Brain pericyte (primary cell): ENCODE measurements at regions not wholly inside any gene's neighbourhood (a gene's known extent, or its start where the extent isn't known, plus 50 kb on each side); places are given as distances from the start of the nearest gene placed in this dataset.
"Not testable (repeated sequence)": the region's sequence is repeated elsewhere in the genome, so short reads cannot be mapped to it uniquely, and the experiment has no call there.

Experiments
- DNase-seq: peaks from one replicate; pipeline ENCODE4 v3.0.0-alpha.2; 2012; ENCODE audit warnings: low read depth, low spot score

- DNase-seq: no peak
Observed at GRCh38 chr1:29599826-29600225, 363.5 kb downstream of the PTPRU start.

- DNase-seq: no peak
Observed at GRCh38 chr1:29599071-29599470, 362.7 kb downstream of the PTPRU start.

- no peak for DNase-seq
Observed at GRCh38 chr1:29597861-29598260, 361.5 kb downstream of the PTPRU start.

- no peak for DNase-seq
Observed at GRCh38 chr1:29593601-29594382, 357.5 kb downstream of the PTPRU start.

- DNase-seq: no peak
Observed at GRCh38 chr1:29592731-29593130, 356.4 kb downstream of the PTPRU start.

- DNase-seq: no peak
Observed at GRCh38 chr1:29592261-29592615, 355.9 kb downstream of the PTPRU start.

GRCh38 chr1:29591601-29592260 lies 355.4 kb downstream of the PTPRU start:
- no peak for DNase-seq

GRCh38 chr1:29590583-29591565 lies 354.6 kb downstream of the PTPRU start:
- DNase-seq: no peak

- DNase-seq: not testable (repeated sequence)
Observed at GRCh38 chr1:29589716-29590115, 353.4 kb downstream of the PTPRU start.

GRCh38 chr1:29586991-29587745 lies 350.8 kb downstream of the PTPRU start:
- no peak for DNase-seq

GRCh38 chr1:29586215-29586614 lies 349.9 kb downstream of the PTPRU start:
- no peak for DNase-seq

- no peak for DNase-seq
Observed at GRCh38 chr1:29585656-29586055, 349.3 kb downstream of the PTPRU start.

GRCh38 chr1:29585201-29585600 lies 348.9 kb downstream of the PTPRU start:
- DNase-seq: no peak

GRCh38 chr1:29584776-29585175 lies 348.5 kb downstream of the PTPRU start:
- DNase-seq: no peak

GRCh38 chr1:29584362-29584761 lies 348.0 kb downstream of the PTPRU start:
- DNase-seq: no peak

- no peak for DNase-seq
Observed at GRCh38 chr1:29583727-29584126, 347.4 kb downstream of the PTPRU start.

- no peak for DNase-seq
Observed at GRCh38 chr1:29581256-29581655, 344.9 kb downstream of the PTPRU start.

- no peak for DNase-seq
Observed at GRCh38 chr1:29579821-29580425, 343.6 kb downstream of the PTPRU start.

GRCh38 chr1:29577512-29577911 lies 341.2 kb downstream of the PTPRU start:
- no peak for DNase-seq

- DNase-seq: no peak
Observed at GRCh38 chr1:29576510-29576909, 340.2 kb downstream of the PTPRU start.

- no peak for DNase-seq
Observed at GRCh38 chr1:29575826-29576225, 339.5 kb downstream of the PTPRU start.
